ENCODE measurements at regions not wholly inside any gene's neighbourhood (a gene's known extent, or its start where the extent isn't known, plus 50 kb on each side); places are given as distances from the start of the nearest gene placed in this dataset.

DNA sequence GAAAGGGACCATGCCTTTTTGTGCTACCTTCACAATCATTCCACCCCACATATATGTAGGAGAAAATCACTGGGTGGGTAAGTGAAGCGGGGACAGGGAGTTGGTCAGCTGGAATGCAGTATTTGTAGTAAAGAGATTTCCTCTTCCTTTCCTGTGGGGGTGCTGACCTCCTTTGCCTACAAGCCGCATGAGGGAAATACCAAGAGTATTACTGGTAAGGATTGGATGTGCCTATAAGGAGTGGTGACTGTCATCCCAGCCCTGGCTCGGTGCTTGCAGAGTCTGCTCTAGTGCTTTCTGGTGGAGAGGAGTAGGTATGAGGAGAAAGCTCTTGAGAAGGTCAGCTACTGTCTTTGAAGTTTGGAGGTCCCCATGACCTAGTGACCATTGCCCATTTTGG lies 324.6 kb downstream of the HRH4 start:
- no peak for DNase-seq (ENCODE audit: low spot score)
- TF ChIP-seq, protein P1, sequence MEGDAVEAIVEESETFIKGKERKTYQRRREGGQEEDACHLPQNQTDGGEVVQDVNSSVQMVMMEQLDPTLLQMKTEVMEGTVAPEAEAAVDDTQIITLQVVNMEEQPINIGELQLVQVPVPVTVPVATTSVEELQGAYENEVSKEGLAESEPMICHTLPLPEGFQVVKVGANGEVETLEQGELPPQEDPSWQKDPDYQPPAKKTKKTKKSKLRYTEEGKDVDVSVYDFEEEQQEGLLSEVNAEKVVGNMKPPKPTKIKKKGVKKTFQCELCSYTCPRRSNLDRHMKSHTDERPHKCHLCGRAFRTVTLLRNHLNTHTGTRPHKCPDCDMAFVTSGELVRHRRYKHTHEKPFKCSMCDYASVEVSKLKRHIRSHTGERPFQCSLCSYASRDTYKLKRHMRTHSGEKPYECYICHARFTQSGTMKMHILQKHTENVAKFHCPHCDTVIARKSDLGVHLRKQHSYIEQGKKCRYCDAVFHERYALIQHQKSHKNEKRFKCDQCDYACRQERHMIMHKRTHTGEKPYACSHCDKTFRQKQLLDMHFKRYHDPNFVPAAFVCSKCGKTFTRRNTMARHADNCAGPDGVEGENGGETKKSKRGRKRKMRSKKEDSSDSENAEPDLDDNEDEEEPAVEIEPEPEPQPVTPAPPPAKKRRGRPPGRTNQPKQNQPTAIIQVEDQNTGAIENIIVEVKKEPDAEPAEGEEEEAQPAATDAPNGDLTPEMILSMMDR (IDR thresholded peaks at IDR 0.05; ENCODE audit: extremely low read depth, insufficient read depth, missing control alignments) = no peak

DNA sequence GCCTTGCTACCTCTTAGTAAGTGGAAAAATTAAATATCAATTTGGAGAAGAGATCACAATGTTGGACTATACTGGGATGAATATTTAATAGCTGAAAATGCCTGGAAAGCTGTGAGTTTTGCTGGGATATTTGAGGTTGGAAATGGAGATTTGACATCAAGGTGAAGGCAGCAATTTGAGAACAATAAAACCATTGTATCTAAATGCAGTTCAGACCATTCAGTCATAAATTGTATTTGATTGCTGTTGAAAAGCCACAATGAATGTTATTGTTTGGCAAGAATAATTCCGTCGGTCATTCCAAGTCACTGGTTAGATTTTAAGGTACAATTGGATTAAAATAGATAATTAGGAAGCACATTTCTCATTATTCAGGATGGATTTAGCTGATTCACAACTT lies 325.6 kb downstream of the HRH4 start:
- DNase-seq (ENCODE audit: low spot score) = no peak
- in situ Hi-C loops (cut with MboI; ENCODE audit: low pct_unique_long_range_greater_than_20kb, low sequenced_read_pairs, unreplicated experiment) = no loop called here
- TF ChIP-seq, protein P1 (IDR thresholded peaks at IDR 0.05; ENCODE audit: extremely low read depth, insufficient read depth, missing control alignments) = no peak

More for the DNA sequence above, 324.6 kb downstream of the HRH4 start:
- in situ Hi-C loops (cut with MboI; ENCODE audit: low pct_unique_long_range_greater_than_20kb, low sequenced_read_pairs, unreplicated experiment) = no loop called here

DNA sequence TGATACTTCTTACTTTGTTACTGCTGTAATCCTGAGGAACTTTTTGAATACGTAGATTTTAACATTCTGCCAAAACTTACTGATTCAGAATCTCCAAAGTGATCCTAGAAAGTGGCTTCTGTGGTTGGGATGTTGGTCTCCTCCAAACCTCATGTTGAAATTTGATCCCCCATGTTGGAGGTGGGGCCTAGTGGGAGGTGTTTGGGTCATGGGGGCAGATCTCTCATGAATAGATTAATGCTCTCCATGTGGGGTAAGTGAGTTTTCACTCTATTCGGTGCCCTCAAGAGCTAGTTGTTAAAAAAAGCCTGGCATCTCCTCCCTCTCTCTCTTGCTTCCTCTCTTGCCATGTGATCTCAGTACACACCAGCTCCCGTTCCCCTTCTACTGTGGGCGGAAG lies 329.9 kb downstream of the HRH4 start:
- TF ChIP-seq, protein P1 (IDR thresholded peaks at IDR 0.05; ENCODE audit: extremely low read depth, insufficient read depth, missing control alignments) = no peak
- DNase-seq (ENCODE audit: low spot score) = no peak
- in situ Hi-C loops (cut with MboI; ENCODE audit: low pct_unique_long_range_greater_than_20kb, low sequenced_read_pairs, unreplicated experiment) = no loop called here

DNA sequence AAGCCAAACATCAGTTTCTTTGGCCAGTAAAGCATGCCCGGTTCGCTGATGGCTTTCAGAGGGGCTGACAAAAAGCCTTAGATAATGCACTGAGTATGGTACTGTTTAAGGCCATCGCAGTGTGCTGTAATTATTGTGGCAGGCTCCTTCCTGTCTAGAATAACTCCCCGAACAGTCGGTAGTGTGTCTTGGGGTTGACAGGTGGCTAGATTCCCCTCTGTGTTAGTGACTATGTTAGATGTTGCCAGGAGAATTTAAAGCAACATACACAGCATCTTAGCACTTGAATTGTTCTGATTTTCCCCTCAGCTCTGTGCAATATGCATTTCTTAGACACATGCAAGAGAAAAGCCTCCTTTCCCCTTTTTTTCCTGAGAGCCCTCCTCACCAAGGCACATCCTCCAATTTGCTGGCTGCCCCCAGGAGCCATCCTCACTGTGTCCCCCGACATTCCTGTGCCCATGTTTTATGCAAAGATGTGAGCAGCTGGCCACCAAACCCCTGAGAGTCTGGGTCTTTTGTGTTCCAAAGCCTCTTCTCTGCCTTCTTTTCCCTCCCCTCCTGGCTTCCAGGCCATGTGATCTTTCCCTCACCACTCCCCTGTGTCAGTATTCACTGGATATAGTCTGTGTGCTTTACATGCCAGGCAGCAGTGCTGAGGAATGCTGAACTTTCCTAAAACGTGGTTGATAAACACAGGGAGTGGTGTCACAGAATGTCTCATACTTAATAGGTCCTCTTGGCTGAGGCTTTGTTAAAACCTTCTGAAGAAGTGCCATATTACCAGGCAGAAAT lies 331.5 kb downstream of the HRH4 start:
- no peak for DNase-seq (ENCODE audit: low spot score)
- in situ Hi-C loops (cut with MboI; ENCODE audit: low pct_unique_long_range_greater_than_20kb, low sequenced_read_pairs, unreplicated experiment) = no loop called here
- TF ChIP-seq, protein P1 (IDR thresholded peaks at IDR 0.05; ENCODE audit: extremely low read depth, insufficient read depth, missing control alignments) = no peak

DNA sequence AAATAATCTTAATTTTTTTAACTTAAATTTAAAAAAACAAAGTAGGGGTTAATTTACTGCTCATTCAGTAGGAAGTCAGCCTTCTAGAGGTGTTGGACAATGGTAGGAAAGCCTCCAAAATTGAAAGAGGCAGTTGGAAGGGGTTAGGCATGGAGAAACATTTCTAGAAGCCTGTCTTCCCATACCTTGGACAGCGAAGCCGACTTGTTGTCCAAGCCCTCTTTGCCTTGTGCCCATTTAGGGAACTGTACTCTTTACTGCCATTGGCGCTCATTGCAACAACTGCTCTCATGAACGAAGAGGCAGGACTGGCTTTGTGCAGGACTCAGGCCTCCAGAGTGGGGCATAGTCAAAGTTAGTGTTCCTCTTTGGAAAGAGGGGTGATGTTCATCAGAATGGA lies 333.3 kb downstream of the HRH4 start:
- TF ChIP-seq, protein P1 (IDR thresholded peaks at IDR 0.05; ENCODE audit: extremely low read depth, insufficient read depth, missing control alignments) = no peak
- no peak for DNase-seq (ENCODE audit: low spot score)
- in situ Hi-C loops (cut with MboI; ENCODE audit: low pct_unique_long_range_greater_than_20kb, low sequenced_read_pairs, unreplicated experiment) = no loop called here

DNA sequence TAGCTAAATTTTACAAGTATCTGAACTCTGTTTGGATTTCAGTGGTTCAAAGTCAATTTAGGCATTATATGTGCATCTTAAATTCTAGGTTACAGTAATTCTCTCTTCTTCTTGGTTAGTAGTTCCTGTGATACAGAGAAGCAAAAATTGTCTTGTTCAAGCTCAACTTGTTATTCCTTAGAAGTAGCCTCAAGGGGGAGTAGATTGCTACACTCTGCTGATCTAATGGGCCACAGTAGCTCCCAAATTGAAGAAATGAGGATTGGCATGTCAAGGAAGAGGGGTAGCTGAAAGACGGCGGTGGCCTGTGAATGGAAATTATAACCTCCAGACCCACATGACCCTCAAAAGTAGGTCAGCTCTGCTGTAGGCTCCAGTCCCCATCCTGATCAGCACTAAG lies 334.7 kb downstream of the HRH4 start:
- TF ChIP-seq, protein P1 (IDR thresholded peaks at IDR 0.05; ENCODE audit: extremely low read depth, insufficient read depth, missing control alignments) = no peak
- in situ Hi-C loops (cut with MboI; ENCODE audit: low pct_unique_long_range_greater_than_20kb, low sequenced_read_pairs, unreplicated experiment) = no loop called here
- DNase-seq (ENCODE audit: low spot score) = no peak
